ENCODE measurements at regions not wholly inside any gene's neighbourhood (a gene's known extent, or its start where the extent isn't known, plus 50 kb on each side); places are given as distances from the start of the nearest gene placed in this dataset.
"Not testable (repeated sequence)": the region's sequence is repeated elsewhere in the genome, so short reads cannot be mapped to it uniquely, and the experiment has no call there.

- no peak for DNase-seq
Observed at GRCh38 chr9:28121366-28121765, 548.1 kb upstream of the C9orf72 start.

GRCh38 chr9:28124917-28125316, 551.6 kb upstream of the C9orf72 start:
- DNase-seq = no peak

GRCh38 chr9:28127101-28127500, 553.8 kb upstream of the C9orf72 start:
- DNase-seq = peak; percentile 17

- DNase-seq = no peak
Observed at GRCh38 chr9:28134446-28134976, 561.2 kb upstream of the C9orf72 start.

- no peak for DNase-seq
Observed at GRCh38 chr9:28135549-28135948, 562.3 kb upstream of the C9orf72 start.

GRCh38 chr9:28136113-28136512, 562.8 kb upstream of the C9orf72 start:
- DNase-seq = no peak

GRCh38 chr9:28147430-28147829, 574.1 kb upstream of the C9orf72 start:
- not testable (repeated sequence) for DNase-seq

- not testable (repeated sequence) for DNase-seq
Observed at GRCh38 chr9:28147923-28148597, 574.8 kb upstream of the C9orf72 start.

- DNase-seq = not testable (repeated sequence)
Observed at GRCh38 chr9:28149361-28150050, 576.2 kb upstream of the C9orf72 start.

- DNase-seq = no peak
Observed at GRCh38 chr9:28155067-28155466, 581.8 kb upstream of the C9orf72 start.

GRCh38 chr9:28155671-28156070, 582.4 kb upstream of the C9orf72 start:
- no peak for DNase-seq

GRCh38 chr9:28158451-28158850, 585.2 kb upstream of the C9orf72 start:
- no peak for DNase-seq

- no peak for DNase-seq
Observed at GRCh38 chr9:28163619-28164018, 590.3 kb upstream of the C9orf72 start.

GRCh38 chr9:28166179-28166578, 592.9 kb upstream of the C9orf72 start:
- no peak for DNase-seq

GRCh38 chr9:28177142-28177541, 603.9 kb upstream of the C9orf72 start:
- no peak for DNase-seq

GRCh38 chr9:28177925-28178324, 604.6 kb upstream of the C9orf72 start:
- DNase-seq = no peak

- DNase-seq = no peak
Observed at GRCh38 chr9:28179893-28180292, 606.6 kb upstream of the C9orf72 start.

- DNase-seq = no peak
Observed at GRCh38 chr9:28190981-28191380, 617.7 kb upstream of the C9orf72 start.

- no peak for DNase-seq
Observed at GRCh38 chr9:28197653-28198052, 624.4 kb upstream of the C9orf72 start.

GRCh38 chr9:28203036-28203435, 629.8 kb upstream of the C9orf72 start:
- DNase-seq = no peak

- DNase-seq = no peak
Observed at GRCh38 chr9:28206280-28206679, 633.0 kb upstream of the C9orf72 start.

GRCh38 chr9:28207657-28208056, 634.4 kb upstream of the C9orf72 start:
- no peak for DNase-seq

- DNase-seq = no peak
Observed at GRCh38 chr9:28209130-28209529, 635.8 kb upstream of the C9orf72 start.

- DNase-seq = no peak
Observed at GRCh38 chr9:28212979-28213378, 639.7 kb upstream of the C9orf72 start.
